ENCODE measurements at regions not wholly inside any gene's neighbourhood (a gene's known extent, or its start where the extent isn't known, plus 50 kb on each side); places are given as distances from the start of the nearest gene placed in this dataset.

- no peak for DNase-seq
Measured at GRCh38 chr6:71599359-71599758, 287.0 kb upstream of the RIMS1 start.

GRCh38 chr6:71602385-71603007, 283.9 kb upstream of the RIMS1 start:
- Mint-ChIP-seq H3K4me1 (ENCODE audit: low read depth) (peaks cover 69% of the 10 kb centered on the region), H3K36me3 (ENCODE audit: low read depth) (no peaks in the 10 kb centered on the region)

More at GRCh38 chr6:71599359-71599758, 287.0 kb upstream of the RIMS1 start:
- TF ChIP-seq CTCF (IDR thresholded peaks at IDR 0.05) = no peak
- Mint-ChIP-seq H3K27me3 (ENCODE audit: insufficient read depth) (0 out of 2 replicates have a peak, but pooled peaks cover 2% of the 10 kb centered on the region), H3K27ac (no peak overlapping the region), H3K36me3 (ENCODE audit: low read depth) (no peaks in the 10 kb centered on the region), H3K4me1 (ENCODE audit: low read depth) (peaks cover 65% of the 10 kb centered on the region), H3K9me3 (no peaks in the 10 kb centered on the region), H3K4me3 (no peak overlapping the region)

GRCh38 chr6:71603021-71603420, 283.3 kb upstream of the RIMS1 start:
- Mint-ChIP-seq H3K27ac (no peak overlapping the region), H3K27me3 (ENCODE audit: insufficient read depth) (peaks cover 1% of the 10 kb centered on the region; the same call in 1 of the 2 replicates), H3K4me1 (ENCODE audit: low read depth) (peaks cover 64% of the 10 kb centered on the region), H3K9me3 (no peaks in the 10 kb centered on the region), H3K36me3 (ENCODE audit: low read depth) (no peaks in the 10 kb centered on the region), H3K4me3 (peak overlapping the region; percentile 6; the same call in 1 of the 2 replicates)
- DNase-seq = no peak
- TF ChIP-seq CTCF (IDR thresholded peaks at IDR 0.05) = no peak

More at GRCh38 chr6:71602385-71603007, 283.9 kb upstream of the RIMS1 start:
- TF ChIP-seq CTCF (IDR thresholded peaks at IDR 0.05) = no peak
- 0 out of 2 replicates have a peak, but pooled peaks cover 1% of the 10 kb centered on the region for H3K27me3 Mint-ChIP-seq (ENCODE audit: insufficient read depth)
- peak; percentile 65 for DNase-seq
- peak overlapping the region; percentile 6; the same call in 1 of the 2 replicates for H3K4me3 Mint-ChIP-seq
- H3K9me3 Mint-ChIP-seq = no peaks in the 10 kb centered on the region
- peak overlapping the region; percentile 13; the same call in 1 of the 2 replicates for H3K27ac Mint-ChIP-seq

- TF ChIP-seq CTCF (IDR thresholded peaks at IDR 0.05) = no peak
- Mint-ChIP-seq H3K4me1 (ENCODE audit: low read depth) (peaks cover 12% of the 10 kb centered on the region), H3K27ac (no peak overlapping the region), H3K9me3 (no peaks in the 10 kb centered on the region), H3K36me3 (ENCODE audit: low read depth) (no peaks in the 10 kb centered on the region), H3K4me3 (no peak overlapping the region), H3K27me3 (ENCODE audit: insufficient read depth) (peaks cover 13% of the 10 kb centered on the region)
- DNase-seq = no peak
Measured at GRCh38 chr6:71608646-71609045, 277.7 kb upstream of the RIMS1 start.

GRCh38 chr6:71619836-71620235, 266.5 kb upstream of the RIMS1 start:
- Mint-ChIP-seq H3K27ac (0 out of 2 replicates have a peak overlapping the region, but pooled peaks have one; percentile 8), H3K4me3 (no peak overlapping the region), H3K9me3 (peaks cover 3% of the 10 kb centered on the region), H3K36me3 (ENCODE audit: low read depth) (no peaks in the 10 kb centered on the region), H3K4me1 (ENCODE audit: low read depth) (peaks cover 14% of the 10 kb centered on the region), H3K27me3 (ENCODE audit: insufficient read depth) (peaks cover 4% of the 10 kb centered on the region; the same call in 1 of the 2 replicates)
- peak; percentile 8 for DNase-seq
- TF ChIP-seq CTCF (IDR thresholded peaks at IDR 0.05) = no peak
